Stimulated activated CD4-positive, alpha-beta T cell treated with anti-CD3 and anti-CD28 coated beads, Interleukin-1b, Interleukin-23, amount 100 ng/mL, for 1 hour (primary cell): ENCODE measurements at regions not wholly inside any gene's neighbourhood (a gene's known extent, or its start where the extent isn't known, plus 50 kb on each side); places are given as distances from the start of the nearest gene placed in this dataset.

Experiments used
- DNase-seq, 2 donors: peaks; one replicate each; pipeline ENCODE4 v3.0.0-alpha.2; 2020; ENCODE audit warnings: low read depth in 2 of 2

- DNase-seq, result no peak
These were observed 184.7 kb upstream of the PREP start for GRCh38 chr6:105587349-105588122.

GRCh38 chr6:105578179-105578707 lies 175.4 kb upstream of the PREP start:
- DNase-seq, result no peak

GRCh38 chr6:105573556-105573955 lies 170.7 kb upstream of the PREP start:
- DNase-seq, result no peak

- DNase-seq, result no peak
These were observed 170.3 kb upstream of the PREP start for GRCh38 chr6:105573138-105573537.

GRCh38 chr6:105570416-105570815 lies 167.5 kb upstream of the PREP start:
- DNase-seq, result no peak

GRCh38 chr6:105569706-105570105 lies 166.8 kb upstream of the PREP start:
- DNase-seq, result no peak

- DNase-seq, result no peak
These were observed 165.9 kb upstream of the PREP start for GRCh38 chr6:105568751-105569150.

- DNase-seq, result no peak
These were observed 165.3 kb upstream of the PREP start for GRCh38 chr6:105568142-105568541.

GRCh38 chr6:105567140-105567539 lies 164.3 kb upstream of the PREP start:
- DNase-seq, result no peak

GRCh38 chr6:105566503-105566902 lies 163.6 kb upstream of the PREP start:
- no peak for DNase-seq

GRCh38 chr6:105564121-105564902 lies 161.4 kb upstream of the PREP start:
- DNase-seq, result no peak

- DNase-seq, result no peak
These were observed 159.1 kb upstream of the PREP start for GRCh38 chr6:105562027-105562426.

- DNase-seq, result no peak
These were observed 158.6 kb upstream of the PREP start for GRCh38 chr6:105561486-105561885.

- no peak for DNase-seq
These were observed 157.8 kb upstream of the PREP start for GRCh38 chr6:105560611-105561066.

- no peak for DNase-seq
These were observed 154.4 kb upstream of the PREP start for GRCh38 chr6:105557291-105557690.

GRCh38 chr6:105553171-105553570 lies 150.3 kb upstream of the PREP start:
- no peak for DNase-seq

GRCh38 chr6:105550955-105551620 lies 148.2 kb upstream of the PREP start:
- DNase-seq, result no peak

GRCh38 chr6:105546754-105547153 lies 143.9 kb upstream of the PREP start:
- DNase-seq, result no peak

GRCh38 chr6:105545947-105546731 lies 143.3 kb upstream of the PREP start:
- DNase-seq, result no peak

GRCh38 chr6:105545228-105545920 lies 142.5 kb upstream of the PREP start:
- no peak for DNase-seq

- DNase-seq, result no peak
These were observed 137.0 kb upstream of the PREP start for GRCh38 chr6:105539911-105540310.
